Panc1 (cell line): ENCODE measurements at regions not wholly inside any gene's neighbourhood (a gene's known extent, or its start where the extent isn't known, plus 50 kb on each side); places are given as distances from the start of the nearest gene placed in this dataset.

Source experiments
- CTCF ChIP-seq: fragments of 450-650 bp; IDR thresholded peaks from 2 replicates; pipeline ENCODE4 v1.5.1; 2017; ENCODE audit warnings: mild to moderate bottlenecking
- REST ChIP-seq, 2 experiments: IDR thresholded peaks; 2 replicates each; pipeline ENCODE4 v1.6.1; 2011 to 2012; ENCODE audit warnings: low read depth in 2 of 2, control low read depth in 1 of 2, low read length in 1 of 2, mild to moderate bottlenecking in 1 of 2, moderate library complexity in 1 of 2; ENCODE audit not compliant: insufficient read depth in 1 of 2

DNA sequence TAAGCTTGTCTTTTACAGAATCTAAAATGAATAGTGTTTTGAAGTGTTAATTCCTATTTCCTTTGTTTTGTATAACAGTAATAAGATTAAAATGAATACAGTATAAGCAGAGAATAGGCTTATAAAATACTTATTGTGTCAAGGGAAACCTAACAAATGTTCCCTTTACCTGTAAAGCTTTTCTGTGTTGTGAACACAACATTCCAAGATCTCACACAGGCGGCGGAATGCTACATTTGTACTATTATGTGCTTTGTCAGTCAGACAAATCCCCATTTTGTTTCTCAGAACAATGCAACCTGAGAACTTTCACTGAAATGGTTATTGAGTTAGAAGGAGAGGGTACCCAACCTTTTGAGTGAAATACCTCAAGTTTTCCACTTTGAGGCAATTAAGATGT lies 1170.3 kb downstream of the OLFM4 start:
- no peak for TF ChIP-seq CTCF
- TF ChIP-seq REST (IDR thresholded peaks at IDR 0.05; ENCODE audit: insufficient read depth in 1 of 2, low read depth in 2 of 2, low read length in 1 of 2): no peak
